Activated CD4-positive, alpha-beta T cell treated with anti-CD3 and anti-CD28 coated beads for 1 hour (primary cell): ENCODE measurements at regions not wholly inside any gene's neighbourhood (a gene's known extent, or its start where the extent isn't known, plus 50 kb on each side); places are given as distances from the start of the nearest gene placed in this dataset.
"Not testable (repeated sequence)": the region's sequence is repeated elsewhere in the genome, so short reads cannot be mapped to it uniquely, and the experiment has no call there.

ENCODE experiments used
- DNase-seq: peaks from one replicate; pipeline ENCODE4 v3.0.0-alpha.2; 2020

DNA sequence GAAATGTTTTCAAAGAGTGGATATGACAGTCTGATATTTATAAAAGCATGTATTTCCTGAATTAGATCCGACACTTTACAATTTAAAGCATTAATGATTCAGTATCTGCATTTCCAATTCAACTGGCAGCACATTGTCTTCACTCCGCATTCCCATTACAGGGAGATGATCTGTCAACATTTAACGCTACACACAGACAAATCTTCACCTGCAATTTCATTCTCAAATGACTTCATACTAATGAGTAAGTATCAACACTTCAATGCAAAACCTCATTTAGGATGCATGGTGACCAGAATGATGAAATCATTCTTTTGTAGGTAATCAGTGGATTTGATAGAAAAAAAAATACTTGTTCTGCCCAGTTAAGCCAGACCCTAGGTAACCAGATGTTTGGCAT is 749.6 kb downstream of the CENPC start:
- DNase-seq, result no peak

DNA sequence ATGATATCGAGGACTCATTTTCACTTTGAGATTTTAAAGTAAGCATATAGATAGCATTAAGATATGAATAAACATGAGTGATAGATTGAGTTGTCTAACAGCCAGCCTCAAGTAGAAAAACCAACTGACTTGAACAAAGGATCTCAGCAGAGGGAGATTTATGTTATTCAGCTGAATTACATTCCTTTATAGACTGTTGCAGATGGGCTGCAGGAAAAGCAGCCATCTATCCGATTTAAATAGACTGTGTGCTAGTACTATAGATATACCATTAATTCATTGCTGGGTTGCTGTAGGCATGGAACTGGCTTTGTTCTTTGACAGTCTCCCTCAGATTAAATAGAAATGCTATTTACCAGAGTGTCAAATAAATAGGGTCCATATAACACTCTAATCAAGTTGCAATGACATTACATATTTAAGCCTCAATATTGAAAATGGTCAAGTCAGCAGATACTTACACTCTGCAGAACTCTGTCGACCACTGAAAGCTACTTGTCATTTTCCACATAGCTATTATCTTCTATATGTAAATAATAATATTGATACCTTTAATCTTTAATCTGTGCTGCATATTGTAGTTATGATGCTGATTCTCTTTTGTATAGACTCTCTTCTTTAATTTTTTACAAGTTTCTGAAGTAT is 750.8 kb downstream of the CENPC start:
- DNase-seq, result no peak

DNA sequence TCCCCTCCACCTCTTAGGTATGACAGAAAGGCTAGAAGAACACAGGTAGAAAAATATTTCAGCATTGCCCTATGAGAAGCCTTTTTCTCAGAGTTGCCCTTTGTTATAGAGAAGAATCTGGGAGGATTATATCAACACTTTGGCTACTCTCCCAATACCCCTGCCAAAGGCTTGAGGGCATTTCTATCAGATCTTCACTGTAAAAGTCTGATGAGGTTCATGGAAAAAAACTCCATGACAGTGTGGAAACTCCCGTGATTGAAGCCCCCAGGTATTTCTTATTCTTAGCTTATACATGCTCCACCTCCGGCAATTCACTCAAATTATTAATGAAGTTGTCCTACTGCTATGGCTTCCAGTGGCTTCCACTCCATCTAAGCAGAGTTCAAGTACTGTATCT is 753.6 kb downstream of the CENPC start:
- DNase-seq, result no peak

DNA sequence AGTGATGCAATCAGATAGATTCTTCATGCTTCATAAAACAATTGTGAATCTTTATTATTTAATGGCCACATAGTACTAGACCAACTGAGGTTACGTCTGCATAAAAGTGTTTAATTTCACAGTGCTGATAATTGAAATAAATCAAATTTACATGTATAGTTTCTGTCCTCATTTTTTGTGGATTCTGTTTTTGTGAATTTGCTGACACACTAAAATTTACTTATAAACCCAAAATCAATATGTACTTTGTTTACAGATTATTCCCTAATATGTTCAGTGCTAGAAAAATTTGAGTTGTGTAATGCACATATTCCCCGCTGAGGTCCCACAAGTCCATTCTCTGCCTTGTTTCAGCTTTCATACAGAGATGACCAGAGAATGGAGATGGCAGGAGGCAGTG is 759.8 kb downstream of the CENPC start:
- DNase-seq, result no peak

DNA sequence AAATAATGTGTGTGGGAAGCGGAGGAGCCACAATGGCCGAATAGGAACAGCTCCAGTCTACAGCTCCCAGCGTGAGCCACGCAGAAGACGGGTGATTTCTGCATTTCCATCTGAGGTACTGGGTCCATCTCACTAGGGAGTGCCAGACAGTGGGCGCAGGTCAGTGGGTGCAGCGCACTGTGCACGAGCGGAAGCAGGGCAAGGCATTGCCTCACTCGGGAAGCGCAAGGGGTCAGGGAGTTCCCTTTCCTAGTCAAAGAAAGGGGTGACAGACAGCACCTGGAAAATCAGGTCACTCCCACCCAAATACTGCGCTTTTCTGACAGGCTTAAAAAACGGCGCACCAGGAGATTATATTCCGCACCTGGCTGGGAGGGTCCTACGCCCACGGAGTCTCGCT is 762.6 kb downstream of the CENPC start:
- not testable (repeated sequence) for DNase-seq

DNA sequence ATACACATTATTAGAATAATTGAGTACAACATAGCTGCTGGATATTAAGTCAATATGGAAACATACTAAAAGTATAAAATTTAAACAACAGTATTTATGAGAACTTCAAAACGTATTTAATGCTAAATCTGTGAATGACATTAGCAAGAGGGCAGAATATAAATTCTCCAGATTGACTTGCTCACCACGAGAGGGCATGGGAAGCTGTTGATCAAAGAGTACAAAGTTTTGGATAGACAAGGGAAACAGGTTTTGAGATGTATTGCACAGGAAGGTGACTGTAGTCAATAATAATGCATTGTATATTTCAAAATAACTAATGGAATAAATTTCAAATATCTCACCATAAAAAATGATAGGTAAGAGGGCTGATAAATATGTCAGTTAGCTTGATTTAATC is 768.2 kb downstream of the CENPC start:
- DNase-seq, result no peak

DNA sequence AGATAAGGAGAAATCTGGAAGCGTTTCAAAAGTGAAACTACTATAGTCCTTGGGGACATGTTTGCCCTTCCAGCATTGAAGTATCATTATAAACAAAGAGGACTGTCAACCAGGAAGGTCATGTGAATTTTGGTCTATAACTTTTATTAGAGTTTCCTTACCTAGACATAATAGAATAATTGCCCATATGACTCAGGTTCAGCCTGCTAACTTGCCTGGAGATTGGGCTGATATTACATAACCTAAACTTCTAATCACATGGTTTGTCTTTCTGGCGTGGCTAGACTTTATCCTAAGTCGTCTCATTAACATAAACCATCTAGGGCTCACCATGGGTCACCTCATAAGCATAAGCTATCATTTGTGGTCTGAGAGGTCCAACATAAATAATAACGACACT is 775.9 kb downstream of the CENPC start:
- no peak for DNase-seq

DNA sequence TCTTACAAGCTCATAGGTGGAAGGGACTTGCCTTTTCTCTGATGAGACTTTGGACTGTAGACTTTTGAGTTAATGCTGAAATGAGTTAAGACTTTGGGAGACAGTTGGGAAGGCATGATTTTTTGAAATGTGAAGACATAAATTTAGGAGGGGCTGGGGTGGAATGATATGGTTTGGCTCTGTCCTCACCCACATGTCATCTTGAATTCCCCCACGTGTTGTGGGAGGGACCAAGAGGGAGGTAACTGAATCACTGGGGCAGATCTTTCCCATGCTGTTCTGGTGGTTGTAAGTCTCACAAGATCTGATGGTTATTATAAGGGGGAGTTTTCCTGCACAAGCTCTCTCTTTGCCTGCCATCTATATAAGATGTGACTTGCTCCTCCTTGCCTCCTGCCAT is 777.9 kb downstream of the CENPC start:
- DNase-seq, result no peak

DNA sequence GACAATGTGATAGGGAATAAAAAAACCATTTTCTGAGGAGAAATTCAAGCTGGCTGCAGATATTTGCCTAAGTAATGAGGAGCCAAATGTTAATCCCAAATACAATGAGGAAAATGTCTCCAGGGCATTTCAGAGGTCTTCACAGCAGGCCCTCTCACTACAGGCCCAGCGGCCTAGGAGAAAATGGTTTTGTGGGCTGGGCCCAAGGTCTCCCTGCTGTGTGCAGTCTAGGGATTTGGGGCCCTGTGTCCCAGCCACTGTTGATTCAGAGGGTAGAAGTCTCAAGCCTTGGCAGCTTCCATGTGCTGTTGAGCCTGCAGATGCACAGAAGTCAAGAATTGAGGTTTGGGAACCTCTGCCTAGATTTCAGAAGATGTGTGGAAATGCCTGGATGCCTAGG is 778.7 kb downstream of the CENPC start:
- DNase-seq, result no peak

DNA sequence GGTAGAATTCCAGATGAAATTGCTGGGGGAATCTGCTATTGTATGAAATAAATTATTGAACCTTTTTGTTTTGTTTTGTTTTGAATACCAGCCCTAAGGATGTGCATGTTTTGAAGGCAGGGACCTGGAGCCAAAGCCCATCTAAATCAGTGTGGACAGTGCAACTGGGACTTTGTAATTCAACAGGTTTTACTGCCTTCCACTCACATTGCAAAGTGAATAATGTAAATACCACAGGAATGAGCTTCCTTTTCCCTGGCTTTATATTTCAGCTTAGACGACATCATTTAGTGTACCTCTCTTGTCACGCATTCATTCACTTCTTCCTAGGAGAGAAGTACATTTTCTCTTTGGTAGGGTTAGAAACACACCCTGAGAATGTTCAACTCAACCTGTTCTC is 795.0 kb downstream of the CENPC start:
- DNase-seq, result no peak

DNA sequence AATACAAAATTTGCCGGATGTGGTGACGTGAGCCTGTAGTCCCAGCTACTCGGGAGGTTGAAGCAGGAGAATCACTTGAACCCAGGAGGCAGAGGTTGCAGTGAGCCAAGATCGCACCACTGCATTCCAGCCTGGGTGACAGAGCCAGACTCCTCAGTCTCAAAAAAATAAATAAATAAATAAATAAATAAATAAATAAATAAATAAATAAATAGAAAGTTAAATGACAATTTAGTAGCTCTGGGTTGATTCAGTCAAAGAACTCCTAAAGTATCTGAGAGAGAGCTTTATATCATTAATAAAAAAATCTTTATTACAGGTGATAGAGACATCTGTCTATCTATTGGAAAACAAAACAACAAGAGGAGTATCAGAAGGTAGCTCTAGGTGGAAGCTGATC is 798.4 kb downstream of the CENPC start:
- not testable (repeated sequence) for DNase-seq

DNA sequence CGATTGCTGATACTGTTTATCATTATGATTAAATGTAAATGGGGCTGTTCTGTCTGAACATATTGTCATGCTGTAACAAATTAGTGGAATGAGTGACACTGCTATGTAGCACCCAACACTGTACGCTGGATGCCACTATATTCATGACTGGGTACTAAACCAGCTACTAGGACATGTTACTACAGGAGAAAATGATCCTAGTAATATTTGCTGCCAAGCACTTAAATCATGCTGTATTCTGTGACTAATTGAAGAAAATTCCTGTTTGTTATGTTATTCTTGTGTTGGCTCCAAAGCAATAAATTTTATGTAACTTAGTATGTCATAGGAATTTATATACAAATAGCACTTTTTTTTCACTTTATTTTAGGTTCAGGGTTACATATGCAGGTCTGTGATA is 804.2 kb downstream of the CENPC start:
- no peak for DNase-seq

DNA sequence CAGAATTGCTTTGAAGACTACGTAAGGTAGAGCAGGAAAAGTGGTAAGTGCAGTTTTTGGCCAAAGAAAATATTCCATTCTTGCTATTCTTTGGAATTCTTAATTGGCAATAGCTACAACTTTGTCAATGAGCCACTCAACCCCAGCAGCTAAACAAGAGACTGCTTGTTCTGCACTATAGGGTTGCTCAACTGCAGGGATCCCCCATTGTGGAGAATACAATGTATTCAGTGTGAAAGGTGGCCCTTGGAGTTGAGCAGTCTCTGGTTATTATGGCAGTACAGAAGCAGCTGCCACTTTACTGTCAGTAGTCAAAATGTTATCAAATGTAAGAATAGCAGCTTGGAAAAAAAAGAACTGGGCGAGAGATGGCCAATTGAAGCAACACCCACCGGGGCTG is 808.7 kb downstream of the CENPC start:
- DNase-seq, result no peak

DNA sequence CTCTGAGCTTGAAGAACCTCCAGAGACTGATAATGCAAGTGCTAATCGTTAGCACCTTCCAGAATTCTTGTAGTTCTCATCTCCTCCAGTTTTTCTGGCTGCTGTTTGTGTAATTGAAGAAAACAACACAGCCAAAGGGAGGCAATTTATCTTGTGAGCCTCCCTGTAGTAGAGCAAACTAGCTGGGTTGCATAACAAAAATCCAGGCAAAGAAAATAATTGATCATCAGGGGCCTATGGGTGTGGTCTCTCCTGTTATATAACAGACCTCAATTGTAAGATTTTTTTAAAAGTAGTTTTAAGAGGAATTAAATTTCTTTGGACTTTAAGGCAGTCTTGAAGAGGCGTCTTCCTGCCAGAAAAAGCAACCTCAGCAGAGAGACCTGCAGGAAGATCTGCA is 817.0 kb downstream of the CENPC start:
- no peak for DNase-seq

DNA sequence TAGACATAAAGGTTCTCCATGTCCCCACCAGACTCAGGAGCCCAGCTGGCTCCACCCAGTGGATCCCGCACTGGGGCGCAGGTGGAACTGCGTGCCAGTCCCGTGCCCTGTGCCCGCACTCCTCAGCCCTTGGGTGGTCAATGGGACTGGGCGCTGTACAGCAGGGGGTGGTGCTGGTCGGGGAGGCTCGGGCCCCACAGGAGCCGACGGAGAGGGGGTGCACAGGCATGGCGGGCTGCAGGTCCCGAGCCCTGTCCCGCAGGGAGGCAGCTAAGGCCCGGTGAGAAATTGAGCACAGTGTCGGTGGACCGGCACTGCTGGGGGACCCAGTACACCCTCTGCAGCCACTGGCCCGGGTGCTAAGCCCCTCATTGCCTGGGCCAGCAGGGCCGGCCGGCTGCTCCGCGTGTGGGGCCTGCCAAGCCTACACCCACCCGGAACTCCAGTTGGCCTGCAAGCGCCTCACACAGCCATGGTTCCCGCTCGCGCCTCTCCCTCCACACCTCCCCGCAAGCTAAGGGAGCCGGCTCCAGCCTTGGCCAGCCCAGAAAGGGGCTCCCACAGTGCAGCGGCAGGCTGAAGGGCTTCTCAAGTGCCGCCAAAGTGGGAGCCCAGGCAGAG is 832.9 kb downstream of the CENPC start:
- DNase-seq, result not testable (repeated sequence)

DNA sequence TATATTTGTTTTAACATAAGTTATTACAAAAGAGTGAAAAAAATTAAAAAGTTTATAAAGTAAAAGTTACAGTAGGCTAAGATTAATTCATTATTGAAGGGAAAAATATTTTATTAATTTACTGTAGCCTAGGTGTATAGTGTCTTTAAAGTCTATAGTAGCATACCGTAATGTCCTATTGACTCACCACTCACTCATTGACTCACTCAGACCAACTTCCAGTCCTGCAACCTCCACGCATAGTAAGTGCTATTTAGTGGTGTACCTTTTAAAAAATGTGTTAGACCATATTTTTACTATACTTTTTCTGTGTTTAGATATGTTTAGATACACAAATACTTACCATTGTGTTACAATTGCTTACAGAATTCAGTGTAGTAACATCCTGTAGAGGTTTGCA is 841.1 kb downstream of the CENPC start:
- no peak for DNase-seq

DNA sequence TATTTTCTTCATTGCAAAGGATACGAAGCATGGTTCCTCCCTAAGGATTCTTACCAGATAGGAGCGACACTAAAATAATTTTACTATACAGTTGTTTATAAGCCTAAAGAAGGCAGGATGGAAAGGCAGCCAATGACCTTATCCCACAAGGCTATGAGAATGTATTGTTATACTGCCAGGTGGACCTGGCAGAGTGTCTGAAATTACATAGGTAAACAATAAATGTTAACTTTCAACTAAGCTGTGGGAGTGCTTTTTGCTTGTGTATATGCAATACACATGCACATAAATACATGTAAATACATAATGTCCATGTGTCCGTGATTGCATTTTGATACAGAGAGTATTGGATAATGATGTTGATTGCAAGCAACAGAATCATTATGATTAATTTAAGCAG is 850.6 kb downstream of the CENPC start:
- DNase-seq, result no peak

DNA sequence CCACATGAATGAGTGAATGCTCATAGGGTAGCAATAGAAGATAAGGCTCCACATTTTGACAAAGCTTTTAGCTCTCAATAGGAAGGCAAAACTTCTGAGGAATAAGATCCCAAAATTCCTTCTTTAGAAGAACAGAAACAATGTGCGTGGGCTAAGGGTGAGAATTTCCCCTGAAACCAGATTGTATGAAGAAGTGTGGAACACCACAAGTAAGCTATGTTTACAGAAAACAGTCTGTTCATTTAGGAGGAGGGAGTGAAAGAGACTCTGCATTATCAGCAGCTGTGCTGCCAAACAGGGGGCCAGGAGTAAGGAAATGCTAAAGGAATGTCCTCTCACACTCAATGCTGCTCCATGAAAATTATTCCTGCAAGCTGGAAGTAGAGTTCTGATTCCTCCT is 851.6 kb downstream of the CENPC start:
- DNase-seq, result no peak

DNA sequence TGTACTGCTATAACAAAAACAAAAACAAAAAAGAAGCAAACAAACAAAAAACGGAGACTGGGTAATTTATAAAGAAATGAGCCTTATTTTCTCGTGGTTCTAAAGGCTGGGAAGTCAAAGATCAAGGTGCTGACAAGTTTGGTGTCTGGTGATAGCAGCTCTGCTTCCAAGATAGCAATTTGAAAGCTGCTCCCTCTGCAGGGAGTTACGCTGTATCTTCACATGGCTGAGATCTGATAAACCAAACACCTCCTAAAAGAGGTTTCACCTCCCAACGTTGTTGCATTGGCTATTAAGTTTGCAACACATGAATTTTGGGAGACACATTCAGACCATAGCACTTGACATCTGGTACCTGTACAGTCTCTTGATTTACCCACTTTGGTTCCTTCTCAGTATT is 854.2 kb downstream of the CENPC start:
- DNase-seq, result no peak

DNA sequence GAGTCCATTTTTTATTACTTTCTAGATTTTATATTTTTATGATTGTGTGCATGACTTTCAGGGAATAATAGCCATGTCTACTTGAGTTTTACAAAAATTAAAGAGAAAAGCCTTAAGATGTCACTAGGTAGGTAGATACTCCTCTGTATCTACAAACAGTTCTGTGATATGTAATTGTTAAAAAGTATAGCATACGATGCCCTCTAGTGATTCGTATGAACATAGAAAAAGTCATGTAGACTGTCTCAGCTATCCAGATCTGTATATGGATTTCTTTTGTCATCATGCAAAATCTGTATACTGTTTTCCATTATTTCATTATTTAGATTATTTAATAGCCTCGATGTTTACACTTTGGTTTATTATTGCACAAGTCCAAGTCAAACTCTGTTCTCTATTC is 856.6 kb downstream of the CENPC start:
- DNase-seq, result no peak

DNA sequence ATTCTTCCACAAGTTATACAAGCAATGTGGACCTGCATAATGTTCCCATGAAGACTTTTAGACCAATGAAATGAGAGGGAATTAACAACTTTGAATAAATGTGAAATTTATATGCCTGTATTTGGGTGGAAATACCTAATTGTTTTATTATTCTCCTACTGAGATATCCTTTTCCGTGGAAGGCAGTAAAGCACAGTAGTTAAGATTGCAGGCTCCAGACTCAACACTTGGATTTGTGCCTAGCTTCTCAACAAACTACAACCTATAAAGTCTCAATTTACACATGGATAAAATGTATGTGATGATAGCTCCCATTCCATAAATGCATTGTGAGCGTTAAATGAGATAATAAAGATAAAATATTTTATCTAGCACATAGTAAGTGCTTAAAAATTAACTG is 857.8 kb downstream of the CENPC start:
- no peak for DNase-seq

DNA sequence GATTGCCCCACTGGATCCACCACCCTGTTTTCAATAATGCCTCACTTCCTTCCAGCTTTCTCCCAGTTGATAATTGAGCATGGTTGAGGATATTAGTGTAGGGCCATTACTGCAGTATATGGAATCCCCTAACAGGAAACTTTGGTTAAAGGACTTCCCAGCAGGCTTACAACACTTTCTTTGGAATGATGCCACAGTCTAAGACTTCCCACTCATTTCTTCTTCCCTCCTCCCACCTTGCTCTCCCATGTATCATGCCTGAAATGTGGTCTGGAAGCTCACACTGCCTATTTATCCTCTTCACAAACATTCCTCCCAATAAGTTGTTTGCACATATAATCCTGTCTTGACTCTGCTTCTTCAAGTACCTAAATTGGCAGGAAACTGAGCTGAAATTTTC is 863.3 kb downstream of the CENPC start:
- DNase-seq, result no peak

DNA sequence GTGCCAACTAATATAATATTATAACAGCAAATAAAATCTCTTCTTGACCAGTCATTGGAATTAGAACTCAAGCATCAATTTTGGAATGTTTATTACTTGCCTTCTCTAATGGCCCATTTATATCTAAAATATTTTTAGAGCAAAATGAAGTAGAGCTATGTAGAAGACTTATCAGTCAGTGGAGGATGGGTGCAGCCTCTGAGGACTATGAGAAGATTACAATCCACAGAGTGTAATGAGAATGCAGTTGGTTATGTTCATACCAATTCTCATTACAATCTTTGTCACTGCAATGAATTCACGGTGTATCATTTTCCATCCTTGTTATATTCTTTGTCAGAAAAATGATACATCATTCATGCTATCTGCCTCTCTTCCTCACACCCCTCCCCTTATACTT is 878.1 kb downstream of the CENPC start:
- DNase-seq, result no peak

DNA sequence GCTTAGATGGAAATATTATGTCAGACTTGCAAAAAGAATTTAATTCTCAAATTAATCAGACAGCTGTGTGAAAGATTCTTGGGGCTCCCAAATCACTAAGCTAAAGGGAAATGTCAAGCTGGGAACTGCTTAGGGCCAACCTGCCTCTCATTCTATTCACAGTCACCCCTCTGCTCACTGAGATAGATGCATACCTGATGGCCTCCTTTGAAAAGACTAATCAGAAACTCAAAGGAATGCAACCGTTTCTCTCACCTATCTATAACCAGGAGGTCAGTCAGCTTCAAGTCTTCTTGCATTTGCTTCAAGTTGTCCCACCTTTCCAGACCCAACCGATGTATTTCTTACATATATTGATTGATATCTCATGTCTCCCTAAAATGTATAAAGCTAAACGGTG is 882.7 kb downstream of the CENPC start:
- no peak for DNase-seq

DNA sequence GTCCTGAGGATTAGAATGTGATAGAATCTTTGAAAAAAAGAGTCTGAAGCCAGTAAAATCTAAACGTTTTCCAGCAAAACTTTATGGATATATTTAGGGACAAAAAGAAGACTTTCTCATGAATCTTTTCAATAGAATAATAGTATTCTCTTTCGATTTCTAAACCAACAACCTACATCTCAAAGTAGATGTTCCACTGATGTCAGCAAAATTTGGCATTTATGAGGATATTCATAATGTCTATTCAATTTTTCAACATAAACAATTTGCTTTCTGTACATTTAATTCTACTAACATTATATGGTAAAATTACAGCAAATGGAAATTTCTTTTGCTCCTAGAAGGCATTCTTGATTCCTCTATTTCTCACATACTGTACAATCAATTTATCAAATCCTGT is 886.5 kb downstream of the CENPC start:
- no peak for DNase-seq
